RWPE1 (cell line): ENCODE measurements at regions not wholly inside any gene's neighbourhood (a gene's known extent, or its start where the extent isn't known, plus 50 kb on each side); places are given as distances from the start of the nearest gene placed in this dataset.

Experiments used
- CTCF ChIA-PET: fragments of 350-600 bp; sonication (Branson Sonifier 250); formaldehyde crosslinking; extraction: SDS; loops from one replicate; lab custom pipeline; 2021; lab: Yijun Ruan, JAX
- POLR2A ChIA-PET: fragments of 400-600 bp; formaldehyde crosslinking; extraction: SDS; loops from one replicate; lab custom pipeline; 2020; ENCODE audit warnings: antibody characterized with exemption; ENCODE audit not compliant: low non-redundant PET; lab: Yijun Ruan, JAX
- DNase-seq: peaks from one replicate; pipeline ENCODE4 v3.0.0; 2012; ENCODE audit warnings: low spot score
- H3K27ac ChIP-seq: fragments of 450-650 bp; 2 replicates; pipeline ENCODE4 v1.5.1; 2017
- TF ChIP-seq, protein P1 (sequence below): fragments of 450-650 bp; conservative IDR thresholded peaks from 2 replicates; pipeline ENCODE4 v1.5.1; 2017; ENCODE audit warnings: low read depth, mild to moderate bottlenecking

DNA sequence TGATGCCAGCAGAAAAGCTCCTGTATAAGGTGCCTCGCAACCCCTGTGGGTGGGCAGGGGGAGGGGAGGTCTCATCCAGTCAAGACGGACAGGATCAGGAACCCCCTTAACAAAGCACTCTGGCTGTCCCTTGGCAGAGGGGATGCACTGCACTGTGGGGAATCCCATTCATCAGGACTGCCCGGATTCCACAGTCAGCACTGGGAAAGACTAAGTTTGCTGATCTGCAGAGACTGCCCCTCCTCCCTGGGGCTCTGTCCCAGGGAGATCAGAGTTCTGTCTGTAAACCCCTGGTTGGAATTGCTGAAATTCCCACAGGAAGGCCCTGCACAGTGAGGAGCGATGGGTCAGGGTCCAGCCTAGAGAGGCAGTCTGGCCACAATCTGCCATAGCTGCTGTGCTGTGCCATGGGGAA is 149.5 kb upstream of the RBBP8 start:
- no peak overlapping the region for H3K27ac ChIP-seq
- CTCF ChIA-PET, result interaction anchor here (0.6 kb wide), 1 partner anchor 1882 kb away, joined by 3 read pairs; no protein-coding TSS in a partner anchor
- TF ChIP-seq, protein P1, sequence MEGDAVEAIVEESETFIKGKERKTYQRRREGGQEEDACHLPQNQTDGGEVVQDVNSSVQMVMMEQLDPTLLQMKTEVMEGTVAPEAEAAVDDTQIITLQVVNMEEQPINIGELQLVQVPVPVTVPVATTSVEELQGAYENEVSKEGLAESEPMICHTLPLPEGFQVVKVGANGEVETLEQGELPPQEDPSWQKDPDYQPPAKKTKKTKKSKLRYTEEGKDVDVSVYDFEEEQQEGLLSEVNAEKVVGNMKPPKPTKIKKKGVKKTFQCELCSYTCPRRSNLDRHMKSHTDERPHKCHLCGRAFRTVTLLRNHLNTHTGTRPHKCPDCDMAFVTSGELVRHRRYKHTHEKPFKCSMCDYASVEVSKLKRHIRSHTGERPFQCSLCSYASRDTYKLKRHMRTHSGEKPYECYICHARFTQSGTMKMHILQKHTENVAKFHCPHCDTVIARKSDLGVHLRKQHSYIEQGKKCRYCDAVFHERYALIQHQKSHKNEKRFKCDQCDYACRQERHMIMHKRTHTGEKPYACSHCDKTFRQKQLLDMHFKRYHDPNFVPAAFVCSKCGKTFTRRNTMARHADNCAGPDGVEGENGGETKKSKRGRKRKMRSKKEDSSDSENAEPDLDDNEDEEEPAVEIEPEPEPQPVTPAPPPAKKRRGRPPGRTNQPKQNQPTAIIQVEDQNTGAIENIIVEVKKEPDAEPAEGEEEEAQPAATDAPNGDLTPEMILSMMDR, result no peak

GRCh38 chr18:22789052-22789451 is 144.1 kb upstream of the RBBP8 start:
- no peak overlapping the region for H3K27ac ChIP-seq
- DNase-seq, result no peak
- ChIA-PET POLR2A (no interaction called here), CTCF (no interaction called here)
- TF ChIP-seq, protein P1, result no peak

More for the DNA sequence above, 149.5 kb upstream of the RBBP8 start:
- POLR2A ChIA-PET, result no interaction called here
- no peak for DNase-seq

- H3K27ac ChIP-seq, result no peak overlapping the region
- CTCF ChIA-PET, result no interaction called here
- TF ChIP-seq, protein P1, result no peak
- POLR2A ChIA-PET, result no interaction called here
- no peak for DNase-seq
Measured at GRCh38 chr18:22789600-22789999, 143.5 kb upstream of the RBBP8 start.

DNA sequence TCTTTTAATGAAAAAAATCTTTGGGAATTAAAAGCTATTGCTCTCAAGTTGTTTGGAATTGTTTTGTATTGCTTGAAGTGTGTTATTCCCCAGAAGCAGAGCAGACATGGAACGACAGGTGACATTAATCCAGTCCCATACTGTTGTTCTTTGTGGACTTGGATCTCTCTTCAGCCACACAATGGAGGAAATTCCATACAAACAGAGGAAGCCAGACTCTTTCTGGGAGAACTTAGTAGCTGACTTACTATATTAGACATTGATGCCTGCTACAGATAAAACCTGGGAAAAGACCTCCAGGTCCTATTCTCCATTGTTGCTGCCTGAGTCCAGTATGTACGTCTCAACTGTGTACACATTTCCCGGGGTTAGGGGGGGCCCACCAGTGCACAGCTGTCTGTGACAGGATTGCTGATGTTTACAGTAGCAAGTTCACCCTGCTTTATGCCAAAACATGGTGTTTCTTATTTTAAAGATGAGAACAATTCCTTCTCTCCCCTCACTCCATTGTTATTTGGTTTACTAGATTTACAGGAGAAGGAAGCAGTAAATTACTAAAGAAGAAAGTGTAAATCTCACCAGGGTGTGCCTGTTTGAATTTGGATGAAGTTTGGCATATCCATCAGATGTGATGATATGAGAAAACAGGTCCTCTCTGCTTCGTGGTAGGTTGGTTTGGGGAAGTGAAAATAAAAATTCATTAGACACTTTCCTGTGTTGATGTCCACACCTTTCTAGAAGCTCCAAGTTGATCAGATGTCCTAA is 142.4 kb upstream of the RBBP8 start:
- CTCF ChIA-PET, result no interaction called here
- POLR2A ChIA-PET, result no interaction called here
- no peak overlapping the region for H3K27ac ChIP-seq
- TF ChIP-seq, protein P1, result no peak
- DNase-seq, result no peak

DNA sequence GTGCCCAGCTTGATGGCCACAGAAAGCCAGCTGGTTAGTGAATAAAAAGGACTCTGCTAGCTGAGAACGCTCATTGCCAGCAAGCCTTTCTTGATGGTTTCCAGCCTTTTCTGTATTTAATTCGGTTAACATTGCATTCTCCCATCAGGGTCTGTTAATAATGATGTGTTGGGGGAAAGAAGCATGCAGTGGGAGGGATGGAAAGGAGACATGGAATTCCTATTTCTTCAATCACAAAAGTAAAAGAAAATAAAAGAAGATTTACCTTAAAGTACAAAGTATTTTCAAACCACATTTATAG is 141.9 kb upstream of the RBBP8 start:
- ChIA-PET CTCF (no interaction called here), POLR2A (no interaction called here)
- TF ChIP-seq, protein P1, result no peak
- no peak overlapping the region for H3K27ac ChIP-seq
- no peak for DNase-seq

- ChIA-PET POLR2A (no interaction called here), CTCF (interaction anchor here (0.6 kb wide), 1 partner anchor 1140 kb away, joined by 3 read pairs; no protein-coding TSS in a partner anchor)
- TF ChIP-seq, protein P1, result no peak
- H3K27ac ChIP-seq, result no peak overlapping the region
- DNase-seq, result no peak
Measured at GRCh38 chr18:22796113-22796512, 137.0 kb upstream of the RBBP8 start.
